ENCODE measurements at regions not wholly inside any gene's neighbourhood (a gene's known extent, or its start where the extent isn't known, plus 50 kb on each side); places are given as distances from the start of the nearest gene placed in this dataset.

DNA sequence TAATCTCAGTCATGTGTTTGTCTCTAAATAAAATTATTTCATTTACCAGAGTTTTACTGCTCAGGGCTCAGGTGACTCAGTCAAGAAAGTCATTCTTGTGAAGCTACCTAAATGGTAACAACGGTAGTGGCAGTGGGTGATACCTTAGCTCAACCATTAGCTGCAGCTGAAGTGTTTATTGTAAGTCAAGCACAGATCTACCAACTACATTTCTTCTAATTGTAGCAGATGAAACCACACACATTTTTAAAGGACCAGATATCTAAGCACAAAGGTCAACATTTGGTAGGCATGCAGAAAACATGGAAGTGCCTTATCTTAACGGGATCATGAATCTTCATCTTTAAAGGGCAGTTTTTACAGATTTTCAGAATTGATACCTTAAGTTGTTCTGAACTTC is 79.1 kb downstream of the FAT4 start:
- H4K20me1 ChIP-seq (ENCODE audit: insufficient read depth, low read length) = no peaks in the 10 kb centered on the region
- no peak overlapping the region for H3K27ac ChIP-seq (ENCODE audit: low read length)
- no peak overlapping the region for H3K9ac ChIP-seq (ENCODE audit: low read length)
- H3K79me2 ChIP-seq (ENCODE audit: low read length) = no peaks in the 10 kb centered on the region
- no peaks in the 10 kb centered on the region for H3K9me3 ChIP-seq (ENCODE audit: insufficient read depth, low read length)
- H3K4me1 ChIP-seq (ENCODE audit: low read length) = no peaks in the 10 kb centered on the region
- no peak overlapping the region for H3K4me3 ChIP-seq (ENCODE audit: low read length)
- no peak for TF ChIP-seq EZH2phosphoT487 (IDR thresholded peaks at IDR 0.05; ENCODE audit: low read depth)
- TF ChIP-seq, protein P1, sequence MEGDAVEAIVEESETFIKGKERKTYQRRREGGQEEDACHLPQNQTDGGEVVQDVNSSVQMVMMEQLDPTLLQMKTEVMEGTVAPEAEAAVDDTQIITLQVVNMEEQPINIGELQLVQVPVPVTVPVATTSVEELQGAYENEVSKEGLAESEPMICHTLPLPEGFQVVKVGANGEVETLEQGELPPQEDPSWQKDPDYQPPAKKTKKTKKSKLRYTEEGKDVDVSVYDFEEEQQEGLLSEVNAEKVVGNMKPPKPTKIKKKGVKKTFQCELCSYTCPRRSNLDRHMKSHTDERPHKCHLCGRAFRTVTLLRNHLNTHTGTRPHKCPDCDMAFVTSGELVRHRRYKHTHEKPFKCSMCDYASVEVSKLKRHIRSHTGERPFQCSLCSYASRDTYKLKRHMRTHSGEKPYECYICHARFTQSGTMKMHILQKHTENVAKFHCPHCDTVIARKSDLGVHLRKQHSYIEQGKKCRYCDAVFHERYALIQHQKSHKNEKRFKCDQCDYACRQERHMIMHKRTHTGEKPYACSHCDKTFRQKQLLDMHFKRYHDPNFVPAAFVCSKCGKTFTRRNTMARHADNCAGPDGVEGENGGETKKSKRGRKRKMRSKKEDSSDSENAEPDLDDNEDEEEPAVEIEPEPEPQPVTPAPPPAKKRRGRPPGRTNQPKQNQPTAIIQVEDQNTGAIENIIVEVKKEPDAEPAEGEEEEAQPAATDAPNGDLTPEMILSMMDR (IDR thresholded peaks at IDR 0.05; ENCODE audit: low read depth, low read length) = no peak
- no peaks in the 10 kb centered on the region for H3K27me3 ChIP-seq (ENCODE audit: low read depth, low read length)
- no peak overlapping the region for H2AFZ ChIP-seq (ENCODE audit: low read depth, low read length)
- no peak overlapping the region for H3K4me2 ChIP-seq (ENCODE audit: low read length)
- H3K36me3 ChIP-seq (replicated peaks; ENCODE audit: low read depth, low read length) = no peaks in the 10 kb centered on the region

DNA sequence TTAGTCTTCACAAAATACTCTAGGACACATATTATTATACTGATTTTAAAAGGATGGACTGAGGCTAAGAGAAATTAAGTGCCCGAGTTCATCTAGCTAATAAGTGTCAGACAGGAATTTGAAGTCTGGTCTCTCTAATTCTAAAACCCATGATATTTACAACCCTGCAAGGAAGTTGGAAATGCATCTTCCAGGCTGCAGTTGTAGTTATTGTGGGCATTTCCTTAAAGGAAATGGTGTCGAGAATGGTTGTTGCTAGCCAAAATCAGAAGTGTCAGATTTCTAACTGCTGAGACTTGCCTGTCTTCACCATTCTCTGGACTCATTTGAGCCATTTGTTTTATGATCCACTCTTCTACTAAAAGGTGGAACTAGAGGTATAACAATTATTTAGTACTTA is 82.5 kb downstream of the FAT4 start:
- no peak overlapping the region for H2AFZ ChIP-seq (ENCODE audit: low read depth, low read length)
- no peak overlapping the region for H3K9ac ChIP-seq (ENCODE audit: low read length)
- H3K27ac ChIP-seq (ENCODE audit: low read length) = no peak overlapping the region
- TF ChIP-seq EZH2phosphoT487 (IDR thresholded peaks at IDR 0.05; ENCODE audit: low read depth) = no peak
- no peaks in the 10 kb centered on the region for H3K4me1 ChIP-seq (ENCODE audit: low read length)
- H3K4me2 ChIP-seq (ENCODE audit: low read length) = no peak overlapping the region
- no peaks in the 10 kb centered on the region for H3K27me3 ChIP-seq (ENCODE audit: low read depth, low read length)
- no peak overlapping the region for H3K4me3 ChIP-seq (ENCODE audit: low read length)
- no peaks in the 10 kb centered on the region for H4K20me1 ChIP-seq (ENCODE audit: insufficient read depth, low read length)
- H3K9me3 ChIP-seq (ENCODE audit: insufficient read depth, low read length) = no peaks in the 10 kb centered on the region
- H3K36me3 ChIP-seq (replicated peaks; ENCODE audit: low read depth, low read length) = no peaks in the 10 kb centered on the region
- H3K79me2 ChIP-seq (ENCODE audit: low read length) = no peaks in the 10 kb centered on the region

DNA sequence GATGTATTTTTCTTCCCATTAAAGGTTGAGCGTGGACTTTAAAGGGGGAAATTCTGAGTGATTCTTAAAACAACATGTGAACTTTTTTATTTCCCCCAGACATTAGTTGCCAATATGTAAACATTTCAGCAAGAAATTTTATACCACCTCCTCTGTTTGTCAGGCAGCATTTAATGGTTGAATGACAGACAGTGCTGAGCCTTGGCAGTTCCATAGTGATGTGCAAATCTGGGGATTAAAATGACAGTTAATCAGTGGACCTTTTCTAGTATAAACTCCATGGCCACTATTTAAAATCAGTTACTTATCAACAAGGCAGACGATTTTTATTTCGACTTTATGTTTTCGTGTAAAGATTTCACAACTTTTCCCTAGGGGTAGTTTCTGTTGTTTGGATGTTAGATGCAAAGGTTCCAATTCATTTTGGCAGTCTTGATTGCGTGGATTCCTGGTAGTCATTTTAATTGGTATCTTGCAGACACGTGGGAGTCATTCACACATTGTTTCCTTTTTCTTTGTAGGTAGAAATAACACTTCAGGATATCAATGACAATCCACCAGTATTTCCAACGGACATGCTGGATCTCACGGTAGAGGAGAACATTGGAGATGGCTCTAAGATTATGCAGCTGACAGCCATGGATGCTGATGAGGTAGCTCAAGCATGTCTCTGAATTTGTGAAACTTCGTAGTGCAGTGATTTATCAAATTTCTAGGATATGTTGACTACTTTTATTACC is 83.7 kb downstream of the FAT4 start:
- no peak overlapping the region for H3K4me2 ChIP-seq (ENCODE audit: low read length)
- TF ChIP-seq, protein P1 (IDR thresholded peaks at IDR 0.05; ENCODE audit: low read depth, low read length) = no peak
- no peak for TF ChIP-seq EZH2phosphoT487 (IDR thresholded peaks at IDR 0.05; ENCODE audit: low read depth)
- no peaks in the 10 kb centered on the region for H3K27me3 ChIP-seq (ENCODE audit: low read depth, low read length)
- H3K36me3 ChIP-seq (replicated peaks; ENCODE audit: low read depth, low read length) = no peaks in the 10 kb centered on the region
- no peaks in the 10 kb centered on the region for H3K79me2 ChIP-seq (ENCODE audit: low read length)
- no peak overlapping the region for H3K9ac ChIP-seq (ENCODE audit: low read length)
- no peaks in the 10 kb centered on the region for H3K4me1 ChIP-seq (ENCODE audit: low read length)
- H2AFZ ChIP-seq (ENCODE audit: low read depth, low read length) = no peak overlapping the region
- H3K27ac ChIP-seq (ENCODE audit: low read length) = no peak overlapping the region
- no peak overlapping the region for H3K4me3 ChIP-seq (ENCODE audit: low read length)
- no peaks in the 10 kb centered on the region for H4K20me1 ChIP-seq (ENCODE audit: insufficient read depth, low read length)
- no peaks in the 10 kb centered on the region for H3K9me3 ChIP-seq (ENCODE audit: insufficient read depth, low read length)

DNA sequence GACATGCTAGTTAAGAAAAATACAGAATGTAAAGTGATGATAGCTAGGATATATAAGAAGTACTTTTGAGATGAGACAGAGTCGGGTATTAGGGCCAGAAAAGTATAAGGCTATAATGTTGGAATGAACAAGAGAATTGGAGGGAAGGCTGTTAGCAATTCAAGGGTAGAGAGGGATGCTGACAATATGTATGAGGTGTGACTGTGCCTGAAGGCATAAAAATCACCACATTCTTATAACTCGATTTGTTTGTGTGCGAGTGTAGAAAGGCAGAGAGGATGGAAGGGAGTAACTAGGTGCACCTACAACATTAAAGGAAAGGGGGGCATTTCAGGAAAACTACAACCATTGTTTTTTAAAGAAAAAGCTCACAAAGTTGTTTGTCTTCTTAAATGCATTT is 86.0 kb downstream of the FAT4 start:
- Histone ChIP-seq H3K27ac (ENCODE audit: low read length) (no peak overlapping the region), H3K9me3 (ENCODE audit: insufficient read depth, low read length) (no peaks in the 10 kb centered on the region), H3K27me3 (ENCODE audit: low read depth, low read length) (no peaks in the 10 kb centered on the region), H3K4me1 (ENCODE audit: low read length) (no peaks in the 10 kb centered on the region), H4K20me1 (ENCODE audit: insufficient read depth, low read length) (no peaks in the 10 kb centered on the region), H3K79me2 (ENCODE audit: low read length) (no peaks in the 10 kb centered on the region), H3K4me3 (ENCODE audit: low read length) (no peak overlapping the region), H2AFZ (ENCODE audit: low read depth, low read length) (no peak overlapping the region), H3K9ac (ENCODE audit: low read length) (no peak overlapping the region), H3K4me2 (ENCODE audit: low read length) (no peak overlapping the region), H3K36me3 (replicated peaks; ENCODE audit: low read depth, low read length) (no peaks in the 10 kb centered on the region)
- TF ChIP-seq, protein P1 (IDR thresholded peaks at IDR 0.05; ENCODE audit: low read depth, low read length) = no peak
- no peak for TF ChIP-seq EZH2phosphoT487 (IDR thresholded peaks at IDR 0.05; ENCODE audit: low read depth)
